Erythroblast (primary cell): ENCODE measurements at regions not wholly inside any gene's neighbourhood (a gene's known extent, or its start where the extent isn't known, plus 50 kb on each side); places are given as distances from the start of the nearest gene placed in this dataset.

Experiments used
- GATA1 ChIP-seq: IDR thresholded peaks from 2 replicates; pipeline ENCODE4 v1.6.1; 2011; ENCODE audit warnings: low read depth, mild to moderate bottlenecking, control low read depth, low read length, moderate library complexity
- POLR2A ChIP-seq: IDR thresholded peaks from 2 replicates; pipeline ENCODE4 v1.6.1; 2011; ENCODE audit warnings: mild to moderate bottlenecking, low read length

DNA sequence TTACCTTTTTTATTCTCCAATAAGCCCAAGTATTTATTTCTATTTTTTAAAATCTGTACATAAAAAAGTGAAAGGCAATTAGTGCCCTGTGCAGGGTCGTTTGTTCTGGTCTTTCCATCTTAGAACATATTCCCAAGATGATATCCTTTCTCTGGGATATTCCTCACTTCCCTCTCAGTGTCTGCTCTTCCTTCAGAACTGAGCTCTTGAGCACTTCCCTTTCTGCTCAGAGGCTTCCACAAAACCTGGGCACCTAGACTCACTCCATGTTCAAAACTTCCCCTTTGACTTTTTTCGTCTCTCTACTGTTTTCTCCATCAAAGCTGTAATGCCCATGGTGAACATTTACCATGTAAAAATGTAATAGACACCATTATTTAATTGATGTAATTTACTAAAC lies 296.5 kb upstream of the TCF4 start:
- TF ChIP-seq POLR2A (no peak), GATA1 (no peak)
